ENCODE measurements at regions not wholly inside any gene's neighbourhood (a gene's known extent, or its start where the extent isn't known, plus 50 kb on each side); places are given as distances from the start of the nearest gene placed in this dataset.

DNA sequence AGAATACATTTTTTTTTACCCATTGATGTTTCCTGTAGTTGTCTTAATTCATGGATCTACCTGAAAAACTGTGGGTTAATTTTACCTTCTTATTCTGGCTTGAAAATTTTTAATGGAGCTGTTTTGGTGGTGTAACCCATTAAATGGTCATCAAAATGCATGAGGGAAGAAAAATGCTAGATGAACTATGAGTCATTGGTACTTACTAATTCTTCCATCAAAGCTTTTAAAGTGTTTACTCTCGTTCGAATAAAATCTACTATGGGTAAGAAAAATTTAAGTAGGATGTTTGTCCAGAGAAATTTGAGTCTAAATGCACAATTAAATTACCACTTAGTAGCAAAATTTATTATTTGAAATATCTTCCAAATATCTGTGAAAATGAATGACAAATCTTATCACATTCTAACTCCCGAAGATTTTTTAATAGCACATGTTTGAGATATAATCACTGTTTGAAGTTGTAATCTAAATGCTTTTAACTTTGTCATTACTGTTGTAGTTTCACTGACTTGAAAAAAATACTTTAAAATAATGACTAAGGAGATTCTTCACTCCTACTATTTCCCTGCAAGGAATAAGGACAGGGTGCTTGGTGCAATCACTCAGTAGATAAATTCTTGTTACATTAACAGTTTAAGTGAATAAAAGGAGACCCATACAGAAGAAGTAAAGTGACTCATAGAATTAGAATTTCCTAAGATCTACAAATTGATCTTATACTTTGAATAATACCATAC, 437.7 kb downstream of the IRS2 start:
- H3K56ac ChIP-seq (ENCODE audit: extremely low read depth, insufficient read depth, low read length) = no peak overlapping the region
- dilution Hi-C loops (cut with HindIII; ENCODE audit: low sequenced_read_pairs, unreplicated experiment) (no loop called here), intact Hi-C loops (cut with micrococcal nuclease) (loop anchor here (10.0 kb wide), 1 partner anchor 766 kb away; no protein-coding TSS in a partner anchor), in situ Hi-C loops (cut with MboI; ENCODE audit: low sequenced_read_pairs) (no loop called here)
- no peak overlapping the region for H2AK5ac ChIP-seq (ENCODE audit: low read depth, low read length)
- no peak overlapping the region for H3K9ac ChIP-seq (ENCODE audit: low read depth, low read length)
- peak overlapping the region; percentile 78 for H2BK5ac ChIP-seq (ENCODE audit: low read depth, low read length, poor library complexity, severe bottlenecking)
- no peaks in the 10 kb centered on the region for H3K36me3 ChIP-seq (ENCODE audit: control insufficient read depth, insufficient read depth, low read length)
- no peak overlapping the region for H3K4ac ChIP-seq (ENCODE audit: low read depth, low read length)
- H3K27ac ChIP-seq (ENCODE audit: insufficient read depth, low read length) = no peak overlapping the region
- H3K79me1 ChIP-seq (ENCODE audit: low read depth in 1 of 2, low read length in 2 of 2) = no peaks in the 10 kb centered on the region
- no peak overlapping the region for H4K5ac ChIP-seq (ENCODE audit: low read depth, low read length)
- H4K8ac ChIP-seq (ENCODE audit: low read depth in 2 of 2, low read length in 2 of 2) = no peak overlapping the region; a peak in 1 of 4 replicates
- H2AFZ ChIP-seq (replicated peaks; ENCODE audit: low read length, poor library complexity) = no peak overlapping the region
- peak; percentile 55 for ATAC-seq (ENCODE audit: low read depth)
- no peak overlapping the region for H4K91ac ChIP-seq (ENCODE audit: insufficient read depth, low read depth, low read length)
- H2BK120ac ChIP-seq (ENCODE audit: low read depth, low read length) = no peak overlapping the region
- no peak overlapping the region for H3K14ac ChIP-seq (replicated peaks; ENCODE audit: low read depth, low read length)
- WGBS, 2 experiments (ENCODE audit: extremely low coverage in 2 of 2, insufficient read length in 1 of 2) = no CpG with 5 or more reads among the region's 3 CpGs
- ChIA-PET CTCF (no interaction called here), POLR2A (ENCODE audit: unreplicated experiment) (no interaction called here)
- H3K23ac ChIP-seq (ENCODE audit: low read depth, low read length) = no peak overlapping the region
- H3K9me3 ChIP-seq (ENCODE audit: control insufficient read depth, insufficient read depth, low read length) = no peaks in the 10 kb centered on the region
- H2BK15ac ChIP-seq (ENCODE audit: low read depth, low read length) = no peak overlapping the region
- TF ChIP-seq FOS (IDR thresholded peaks at IDR 0.05; ENCODE audit: low read depth, low read length) (peak; percentile 45; the same call in 1 of the 2 replicates), BHLHE40 (IDR thresholded peaks at IDR 0.05; ENCODE audit: low read depth, low read length) (no peak), CEBPB (IDR thresholded peaks at IDR 0.05; ENCODE audit: low read depth, low read length) (peak; percentile 27; the same call in 1 of the 2 replicates)
- no peak overlapping the region for H2BK20ac ChIP-seq (ENCODE audit: low read depth, low read length)
- H3K4me2 ChIP-seq (ENCODE audit: low read depth, low read length) = no peak overlapping the region
- peaks cover 13% of the 10 kb centered on the region for H3K4me1 ChIP-seq (ENCODE audit: control insufficient read depth, insufficient read depth, low read length)
- no peak overlapping the region for H3K18ac ChIP-seq (ENCODE audit: low read depth, low read length)
- no peak overlapping the region for H2AK9ac ChIP-seq (replicated peaks; ENCODE audit: low read depth, low read length, poor library complexity)
- peak; percentile 64 for DNase-seq
- H4K20me1 ChIP-seq (ENCODE audit: insufficient read depth, low read length) = no peaks in the 10 kb centered on the region
- no TSS peak for BruUV-seq (replicated peaks)
- H3K9me1 ChIP-seq (ENCODE audit: insufficient read depth, low read length) = peaks cover 11% of the 10 kb centered on the region
- H3K4me3 ChIP-seq (ENCODE audit: insufficient read depth, low read depth, low read length) = no peak overlapping the region
- no peaks in the 10 kb centered on the region for H3K27me3 ChIP-seq (ENCODE audit: control insufficient read depth, insufficient read depth, low read length)

Measured in IMR-90 (cell line).